CD14-positive monocyte (primary cell): ENCODE measurements at regions not wholly inside any gene's neighbourhood (a gene's known extent, or its start where the extent isn't known, plus 50 kb on each side); places are given as distances from the start of the nearest gene placed in this dataset.

ENCODE experiments used
- DNase-seq, 3 donors: peaks; one replicate each; pipeline ENCODE4 v3.0.0-alpha.2; 2011 to 2022
- H2AFZ ChIP-seq: 2 replicates; pipeline ENCODE4 v1.6.0; 2012; ENCODE audit warnings: mild to moderate bottlenecking, low read depth, low read length, inconsistent platforms; ENCODE audit not compliant: insufficient read depth, poor library complexity, severe bottlenecking
- H3K27ac ChIP-seq, 2 donors: 1 replicate in 1 of 2; 2 replicates in 1 of 2; pipeline ENCODE4 v1.5.1; 2012 to 2013; ENCODE audit warnings: low read length in 2 of 2, control low read depth in 1 of 2, inconsistent platforms in 1 of 2, low read depth in 1 of 2, mild to moderate bottlenecking in 1 of 2
- H3K27me3 ChIP-seq, 2 donors: one replicate each; pipeline versions ENCODE4 v1.6.0 to v1.6.1; 2011 to 2013; ENCODE audit warnings: low read length in 2 of 2; ENCODE audit not compliant: control insufficient read depth in 2 of 2, insufficient read depth in 2 of 2
- H3K36me3 ChIP-seq, 2 donors: replicated peaks in 1 of 2; 1 replicate in 1 of 2; 2 replicates in 1 of 2; pipeline versions ENCODE4 v1.5.1 to v1.6.1; 2012 to 2013; ENCODE audit warnings: low read length in 2 of 2, control low read depth in 1 of 2, inconsistent platforms in 1 of 2, mild to moderate bottlenecking in 1 of 2; ENCODE audit not compliant: insufficient read depth in 2 of 2, control insufficient read depth in 1 of 2
- H3K4me1 ChIP-seq, 2 donors: 1 replicate in 1 of 2; 2 replicates in 1 of 2; pipeline versions ENCODE4 v1.5.1 to v1.6.1; 2012 to 2013; ENCODE audit warnings: low read length in 2 of 2, control low read depth in 1 of 2, inconsistent platforms in 1 of 2, mild to moderate bottlenecking in 1 of 2, moderate library complexity in 1 of 2; ENCODE audit not compliant: insufficient read depth in 2 of 2, control insufficient read depth in 1 of 2
- H3K4me2 ChIP-seq: replicated peaks from 2 replicates; pipeline ENCODE3; 2012; ENCODE audit warnings: low read length, moderate library complexity, mild to moderate bottlenecking; ENCODE audit not compliant: poor library complexity, severe bottlenecking; ENCODE audit errors: extremely low read depth
- H3K4me3 ChIP-seq, 3 experiments: fragments of 200-600 bp in 1 of 3; sonication (generic) in 1 of 3; replicated peaks in 1 of 3; 1 replicate in 2 of 3; 2 replicates in 1 of 3; pipeline ENCODE4 v1.5.1; 2011 to 2013; ENCODE audit warnings: low read length in 3 of 3, mild to moderate bottlenecking in 3 of 3, control low read depth in 2 of 3, low read depth in 2 of 3, inconsistent platforms in 1 of 3, moderate library complexity in 1 of 3
- H3K79me2 ChIP-seq: 2 replicates; pipeline ENCODE4 v1.6.0; 2012; ENCODE audit warnings: mild to moderate bottlenecking, control low read depth, inconsistent platforms, low read length, moderate library complexity; ENCODE audit not compliant: insufficient read depth
- H3K9ac ChIP-seq: 2 replicates; pipeline ENCODE4 v1.6.0; 2017; ENCODE audit warnings: low read length, mild to moderate bottlenecking; ENCODE audit not compliant: insufficient read depth, poor library complexity, severe bottlenecking
- H3K9me3 ChIP-seq, 2 donors: replicated peaks in 1 of 2; 1 replicate in 1 of 2; 2 replicates in 1 of 2; pipeline versions ENCODE4 v1.5.1 to v1.6.1; 2012 to 2013; ENCODE audit warnings: low read length in 2 of 2, control low read depth in 1 of 2; ENCODE audit not compliant: control insufficient read depth in 1 of 2, insufficient read depth in 1 of 2
- H4K20me1 ChIP-seq: 2 replicates; pipeline ENCODE4 v1.6.0; 2012; ENCODE audit warnings: mild to moderate bottlenecking, low read length, control low read depth, moderate library complexity; ENCODE audit not compliant: insufficient read depth
- H3K27ac Mint-ChIP-seq, 7 donors: one replicate each; pipeline ENCODE4 v1.8.0; 2020; ENCODE audit warnings: mild to moderate bottlenecking in 7 of 7, mixed read lengths in 7 of 7, moderate library complexity in 6 of 7, inconsistent platforms in 2 of 7
- H3K27me3 Mint-ChIP-seq, 3 donors: one replicate each; pipeline ENCODE4 v1.8.0; 2021 to 2022; ENCODE audit warnings: low read depth in 3 of 3, mild to moderate bottlenecking in 3 of 3, mixed read lengths in 3 of 3, moderate library complexity in 3 of 3, inconsistent platforms in 1 of 3
- H3K36me3 Mint-ChIP-seq, 2 donors: one replicate each; pipeline ENCODE4 v1.8.0; 2020; ENCODE audit warnings: mixed read lengths in 2 of 2, inconsistent platforms in 1 of 2, mild to moderate bottlenecking in 1 of 2
- H3K4me1 Mint-ChIP-seq: one replicate; pipeline ENCODE4 v1.8.0; 2020; ENCODE audit warnings: mild to moderate bottlenecking, mixed read lengths
- H3K4me3 Mint-ChIP-seq, 2 donors: one replicate each; pipeline ENCODE4 v1.8.0; 2020; ENCODE audit warnings: mild to moderate bottlenecking in 2 of 2, mixed read lengths in 2 of 2, moderate library complexity in 1 of 2
- H3K9me3 Mint-ChIP-seq, 7 donors: one replicate each; pipeline ENCODE4 v1.8.0; 2020 to 2022; ENCODE audit warnings: mixed read lengths in 7 of 7, mild to moderate bottlenecking in 6 of 7, moderate library complexity in 6 of 7, inconsistent platforms in 2 of 7
- CTCF ChIP-seq: fragments of 200-600 bp; IDR thresholded peaks from one replicate; pipeline ENCODE4 v1.8.0; 2022; ENCODE audit warnings: antibody characterized with exemption, mild to moderate bottlenecking
- WGBS: methylation state at CpG from one replicate; pipeline ENCODE4 v1.1.5; 2013; ENCODE audit warnings: missing lambda C conversion rate; ENCODE audit not compliant: insufficient coverage; 5-methylcytosine and 5-hydroxymethylcytosine counted together
- intact Hi-C, 2 donors: fragments of 100-400 bp; cut with micrococcal nuclease; formaldehyde crosslinking; loops; one replicate each; pipeline versions ENCODE4 v1.15.0 to v1.15.1; 2023

- peak; percentile 79 to 82 (median 80) for DNase-seq
- Histone ChIP-seq H3K79me2 (no peaks in the 10 kb centered on the region), H3K4me1 (peaks cover 65 to 68% of the 10 kb centered on the region in 2 donors), H3K9ac (peak overlapping the region; percentile 35), H3K36me3 (no peaks in the 10 kb centered on the region), H3K4me2 (peak overlapping the region; percentile 32), H3K9me3 (no peaks in the 10 kb centered on the region), H3K27ac (peak overlapping the region; percentile 87 to 88), H4K20me1 (no peaks in the 10 kb centered on the region), H3K27me3 (no peaks in the 10 kb centered on the region), H3K4me3 (peak overlapping the region in 1 of 3 experiments; percentile 16), H2AFZ (no peak overlapping the region)
- WGBS, result no CpG with 5 or more reads among the region's 1 CpG
- Mint-ChIP-seq H3K9me3 (peaks cover 0 to 5% (median 0%) of the 10 kb centered on the region in 7 donors), H3K27me3 (peaks cover 0 to 7% (median 0%) of the 10 kb centered on the region in 3 donors), H3K27ac (peak overlapping the region; percentile 96 to 99 (median 98)), H3K4me1 (peaks cover 66% of the 10 kb centered on the region), H3K36me3 (peaks cover 0 to 3% of the 10 kb centered on the region in 2 donors), H3K4me3 (peak overlapping the region in 1 of 2 donors; percentile 59)
- intact Hi-C loops, result loop anchor here in 1 of 2 donors (5.0 kb wide), 1 partner anchor 383 kb away; no protein-coding TSS in a partner anchor
- no peak for TF ChIP-seq CTCF
These were observed 87.8 kb upstream of the RFC3 start for GRCh38 chr13:33730147-33730546.

- Mint-ChIP-seq H3K4me1 (peaks cover 63% of the 10 kb centered on the region), H3K9me3 (peaks cover 0 to 5% (median 0%) of the 10 kb centered on the region in 7 donors), H3K4me3 (peak overlapping the region in 1 of 2 donors; percentile 59), H3K36me3 (peaks cover 0 to 3% of the 10 kb centered on the region in 2 donors), H3K27ac (peak overlapping the region; percentile 96 to 99 (median 98)), H3K27me3 (peaks cover 0 to 7% (median 0%) of the 10 kb centered on the region in 3 donors)
- H3K9me3 ChIP-seq, result no peaks in the 10 kb centered on the region
- H3K4me3 ChIP-seq, result peak overlapping the region in 1 of 3 experiments; percentile 16
- H3K79me2 ChIP-seq, result no peaks in the 10 kb centered on the region
- peaks cover 65% of the 10 kb centered on the region in 2 donors for H3K4me1 ChIP-seq
- H4K20me1 ChIP-seq, result no peaks in the 10 kb centered on the region
- no peak for TF ChIP-seq CTCF
- H3K27me3 ChIP-seq, result no peaks in the 10 kb centered on the region
- H2AFZ ChIP-seq, result no peak overlapping the region
- peak overlapping the region; percentile 32 for H3K4me2 ChIP-seq
- peak overlapping the region; percentile 35 for H3K9ac ChIP-seq
- 0% methylated on average over 1 of the region's 5 CpGs for WGBS
- no peaks in the 10 kb centered on the region for H3K36me3 ChIP-seq
- peak; percentile 59 to 72 (median 62) for DNase-seq
- H3K27ac ChIP-seq, result peak overlapping the region; percentile 87 to 88
- intact Hi-C loops, result loop anchor here in 1 of 2 donors (5.0 kb wide), 1 partner anchor 383 kb away; no protein-coding TSS in a partner anchor
These were observed 87.3 kb upstream of the RFC3 start for GRCh38 chr13:33730619-33731018.
